Naive thymus-derived CD4-positive, alpha-beta T cell (primary cell): ENCODE measurements at regions not wholly inside any gene's neighbourhood (a gene's known extent, or its start where the extent isn't known, plus 50 kb on each side); places are given as distances from the start of the nearest gene placed in this dataset.
"Not testable (repeated sequence)": the region's sequence is repeated elsewhere in the genome, so short reads cannot be mapped to it uniquely, and the experiment has no call there.

Experiments
- ATAC-seq: fragments of 150-1000 bp; cut with Tn5 transposase; 2 replicates; pipeline ENCODE4 v1.10.0; 2021; ENCODE audit warnings: mild to moderate bottlenecking, moderate library complexity
- CTCF ChIA-PET: fragments of 350-600 bp; sonication (Branson Sonifier 250); formaldehyde crosslinking; loops from one replicate; lab custom pipeline; 2021; ENCODE audit warnings: antibody characterized with exemption; lab: Charles Lee
- POLR2A ChIA-PET: fragments of 350-600 bp; sonication (Branson Sonifier 250); formaldehyde crosslinking; loops from one replicate; lab custom pipeline; 2021; ENCODE audit warnings: antibody characterized with exemption, inconsistent platforms; lab: Charles Lee
- DNase-seq, 9 donors: peaks; one replicate each; pipeline versions ENCODE4 v3.0.0 to v3.0.0-alpha.2; 2020 to 2022; ENCODE audit warnings: mixed read lengths in 1 of 9
- H3K27ac ChIP-seq: one replicate; pipeline ENCODE4 v1.7.0; 2013; ENCODE audit warnings: mild to moderate bottlenecking, low read depth, low read length, moderate library complexity
- H3K27me3 ChIP-seq, 2 donors: one replicate each; pipeline ENCODE4 v1.7.0; 2013; ENCODE audit warnings: low read length in 2 of 2, mild to moderate bottlenecking in 2 of 2, moderate library complexity in 2 of 2; ENCODE audit not compliant: control insufficient read depth in 2 of 2, insufficient read depth in 2 of 2
- H3K36me3 ChIP-seq, 3 experiments: 1 replicate in 2 of 3; 2 replicates in 1 of 3; pipeline ENCODE4 v1.7.0; 2013; ENCODE audit warnings: low read length in 3 of 3, mild to moderate bottlenecking in 3 of 3, moderate library complexity in 1 of 3; ENCODE audit not compliant: insufficient read depth in 3 of 3, control insufficient read depth in 2 of 3
- H3K4me1 ChIP-seq, 2 donors: one replicate each; pipeline ENCODE4 v1.7.0; 2013; ENCODE audit warnings: low read length in 2 of 2, mild to moderate bottlenecking in 2 of 2, moderate library complexity in 1 of 2; ENCODE audit not compliant: control insufficient read depth in 2 of 2, insufficient read depth in 2 of 2
- H3K4me3 ChIP-seq: 2 replicates; pipeline ENCODE4 v1.7.0; 2013; ENCODE audit warnings: mild to moderate bottlenecking, low read length
- H3K9me3 ChIP-seq, 3 experiments: 1 replicate in 2 of 3; 2 replicates in 1 of 3; pipeline ENCODE4 v1.7.0; 2013; ENCODE audit warnings: low read length in 3 of 3; ENCODE audit not compliant: control insufficient read depth in 2 of 3
- H3K27ac Mint-ChIP-seq, 9 donors: one replicate each; pipeline ENCODE4 v1.8.0; 2020 to 2022; ENCODE audit warnings: mixed read lengths in 9 of 9, mild to moderate bottlenecking in 8 of 9, moderate library complexity in 5 of 9, inconsistent platforms in 2 of 9
- H3K27me3 Mint-ChIP-seq, 5 donors: one replicate each; pipeline ENCODE4 v1.8.0; 2021 to 2022; ENCODE audit warnings: mixed read lengths in 5 of 5, mild to moderate bottlenecking in 1 of 5
- H3K36me3 Mint-ChIP-seq, 5 donors: one replicate each; pipeline ENCODE4 v1.8.0; 2020 to 2022; ENCODE audit warnings: mixed read lengths in 5 of 5, mild to moderate bottlenecking in 3 of 5, inconsistent platforms in 1 of 5
- H3K4me1 Mint-ChIP-seq, 7 donors: one replicate each; pipeline ENCODE4 v1.8.0; 2020 to 2022; ENCODE audit warnings: mixed read lengths in 7 of 7, mild to moderate bottlenecking in 3 of 7, inconsistent platforms in 1 of 7
- H3K4me3 Mint-ChIP-seq, 10 donors: one replicate each; pipeline ENCODE4 v1.8.0; 2020 to 2022; ENCODE audit warnings: mild to moderate bottlenecking in 10 of 10, mixed read lengths in 10 of 10, moderate library complexity in 6 of 10, inconsistent platforms in 2 of 10
- H3K9me3 Mint-ChIP-seq, 11 donors: one replicate each; pipeline ENCODE4 v1.8.0; 2020 to 2022; ENCODE audit warnings: mixed read lengths in 11 of 11, mild to moderate bottlenecking in 4 of 11, inconsistent platforms in 1 of 11, moderate library complexity in 1 of 11
- intact Hi-C, 2 donors: fragments of 100-400 bp; cut with micrococcal nuclease; formaldehyde crosslinking; loops; one replicate each; pipeline ENCODE4 v1.15.1; 2023

DNA sequence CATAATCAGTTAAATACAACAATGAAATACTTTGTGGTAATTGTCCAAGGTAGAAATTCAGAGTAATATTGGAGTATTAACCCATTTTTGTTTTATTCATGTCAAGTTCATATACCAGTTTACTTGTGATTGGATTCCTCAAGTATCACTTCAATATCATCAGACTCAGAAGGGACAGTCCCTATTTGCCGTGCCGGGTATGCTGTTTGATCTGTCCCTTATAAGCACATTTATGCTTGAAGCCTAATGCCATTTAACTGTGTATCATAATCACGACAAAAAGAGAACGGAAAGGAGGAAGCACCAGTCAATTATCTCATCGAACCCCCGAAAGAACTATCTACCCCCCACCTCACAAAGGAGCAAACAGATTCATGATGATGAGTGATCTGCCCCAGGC, 171.0 kb upstream of the TBL1X start:
- Mint-ChIP-seq H3K27me3 (peaks cover 0 to 8% (median 0%) of the 10 kb centered on the region in 5 donors), H3K4me1 (peaks cover 0 to 22% (median 4%) of the 10 kb centered on the region in 7 donors), H3K4me3 (peak overlapping the region in 1 of 10 donors; percentile 7), H3K9me3 (peaks cover 0 to 3% (median 0%) of the 10 kb centered on the region in 11 donors), H3K27ac (no peak overlapping the region), H3K36me3 (no peaks in the 10 kb centered on the region)
- no peaks in the 10 kb centered on the region for H3K4me1 ChIP-seq
- H3K27me3 ChIP-seq: no peaks in the 10 kb centered on the region
- POLR2A ChIA-PET: no interaction called here
- ATAC-seq (no peak), DNase-seq (no peak)
- intact Hi-C loops: no loop called here
- no peak overlapping the region for H3K27ac ChIP-seq
- H3K4me3 ChIP-seq: no peak overlapping the region
- no peaks in the 10 kb centered on the region for H3K9me3 ChIP-seq
- no peaks in the 10 kb centered on the region for H3K36me3 ChIP-seq
- CTCF ChIA-PET: no interaction called here

- Histone ChIP-seq H3K4me3 (no peak overlapping the region), H3K27ac (no peak overlapping the region), H3K9me3 (no peaks in the 10 kb centered on the region), H3K27me3 (no peaks in the 10 kb centered on the region), H3K36me3 (no peaks in the 10 kb centered on the region), H3K4me1 (no peaks in the 10 kb centered on the region)
- Mint-ChIP-seq H3K4me1 (peaks cover 0 to 22% (median 4%) of the 10 kb centered on the region in 7 donors), H3K27ac (no peak overlapping the region), H3K9me3 (peaks cover 0 to 3% (median 0%) of the 10 kb centered on the region in 11 donors), H3K36me3 (no peaks in the 10 kb centered on the region), H3K27me3 (peaks cover 0 to 8% (median 0%) of the 10 kb centered on the region in 5 donors), H3K4me3 (no peak overlapping the region)
- POLR2A ChIA-PET: no interaction called here
- DNase-seq (no peak), ATAC-seq (no peak)
- intact Hi-C loops: no loop called here
- CTCF ChIA-PET: no interaction called here
These were observed 169.3 kb upstream of the TBL1X start for GRCh38 chrX:9295551-9295950.

DNA sequence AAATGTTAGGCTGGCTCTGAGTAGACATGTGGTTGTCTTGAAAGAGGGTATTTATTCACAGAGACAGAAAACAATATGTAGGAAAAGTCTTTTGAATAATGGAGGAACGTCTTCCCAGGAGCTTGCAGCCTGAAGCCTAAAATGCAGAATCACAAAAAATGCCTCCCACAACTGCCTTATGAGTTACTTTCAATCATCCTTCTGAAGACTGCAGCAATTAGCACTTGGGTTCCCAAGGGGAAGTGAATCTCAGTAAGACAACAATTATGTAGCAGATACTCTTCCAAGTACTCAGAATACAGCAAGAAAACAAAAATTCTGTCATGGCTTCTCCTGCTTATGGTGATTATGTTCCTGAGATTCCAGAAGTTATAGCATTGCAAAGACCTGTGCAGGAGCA, 166.6 kb upstream of the TBL1X start:
- CTCF ChIA-PET: no interaction called here
- POLR2A ChIA-PET: no interaction called here
- no peak overlapping the region for H3K27ac ChIP-seq
- H3K27ac Mint-ChIP-seq: no peak overlapping the region
- H3K36me3 ChIP-seq: no peaks in the 10 kb centered on the region
- H3K27me3 ChIP-seq: no peaks in the 10 kb centered on the region
- ATAC-seq: no peak
- no peak overlapping the region for H3K4me3 Mint-ChIP-seq
- H3K27me3 Mint-ChIP-seq: peaks cover 0 to 11% (median 0%) of the 10 kb centered on the region in 5 donors
- peaks cover 0 to 3% (median 0%) of the 10 kb centered on the region in 5 donors for H3K36me3 Mint-ChIP-seq
- peaks cover 0 to 9% (median 0%) of the 10 kb centered on the region in 7 donors for H3K4me1 Mint-ChIP-seq
- DNase-seq: no peak
- intact Hi-C loops: no loop called here
- H3K4me1 ChIP-seq: no peaks in the 10 kb centered on the region
- H3K4me3 ChIP-seq: no peak overlapping the region
- no peaks in the 10 kb centered on the region for H3K9me3 ChIP-seq
- H3K9me3 Mint-ChIP-seq: peaks cover 0 to 3% (median 0%) of the 10 kb centered on the region in 11 donors

DNA sequence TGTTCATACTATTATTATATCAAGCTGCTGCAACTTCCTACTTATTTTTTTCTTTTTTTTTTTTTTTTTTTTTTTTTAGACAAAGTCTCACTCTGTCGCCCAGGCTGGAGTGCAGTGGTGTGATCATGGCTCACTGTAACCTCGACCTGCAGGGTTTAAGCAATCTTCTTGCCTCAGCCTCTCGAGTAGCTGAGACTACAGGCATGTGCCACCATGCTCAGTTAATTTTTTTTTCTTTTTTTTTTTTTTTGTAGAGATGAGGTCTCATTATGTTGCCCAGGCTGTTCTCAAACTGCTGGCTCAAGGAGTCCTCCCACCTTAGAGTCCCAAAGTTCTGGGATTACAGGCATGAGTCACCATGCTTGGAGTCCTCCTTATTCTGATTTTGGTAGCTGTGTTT, 165.2 kb upstream of the TBL1X start:
- H3K27me3 Mint-ChIP-seq: peaks cover 0 to 10% (median 0%) of the 10 kb centered on the region in 5 donors
- intact Hi-C loops, CTCF ChIA-PET, H3K36me3 Mint-ChIP-seq, H3K9me3 Mint-ChIP-seq, H3K9me3 ChIP-seq, H3K4me1 Mint-ChIP-seq, ATAC-seq, DNase-seq, H3K36me3 ChIP-seq, H3K27ac ChIP-seq, H3K4me3 ChIP-seq, H3K27me3 ChIP-seq, H3K4me3 Mint-ChIP-seq, POLR2A ChIA-PET, H3K27ac Mint-ChIP-seq, H3K4me1 ChIP-seq: not testable (repeated sequence)

DNA sequence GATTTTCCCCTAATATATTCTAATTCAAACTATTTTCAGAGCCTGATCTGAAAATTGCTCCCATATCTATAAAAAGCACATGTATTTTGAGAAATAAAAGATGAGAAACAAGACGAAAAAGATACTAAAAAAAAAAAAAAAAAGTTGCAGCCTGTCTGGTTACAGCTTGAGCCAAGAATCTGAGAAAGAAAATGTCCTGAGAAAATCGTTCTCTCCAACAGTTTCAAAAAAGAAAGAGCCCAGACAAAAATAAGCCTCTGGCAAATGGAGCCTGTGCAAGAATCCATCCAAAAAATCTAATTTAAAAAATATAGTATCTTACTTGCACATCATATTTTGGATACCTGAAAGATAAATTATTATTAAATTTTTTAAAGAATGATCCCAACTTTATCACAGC, 163.0 kb upstream of the TBL1X start:
- POLR2A ChIA-PET: no interaction called here
- Mint-ChIP-seq H3K9me3 (peaks cover 0 to 4% (median 0%) of the 10 kb centered on the region in 11 donors), H3K27ac (no peak overlapping the region), H3K4me1 (peaks cover 0 to 5% (median 0%) of the 10 kb centered on the region in 7 donors), H3K4me3 (no peak overlapping the region), H3K36me3 (peaks cover 0 to 3% (median 0%) of the 10 kb centered on the region in 5 donors), H3K27me3 (peaks cover 0 to 8% (median 0%) of the 10 kb centered on the region in 5 donors)
- intact Hi-C loops: no loop called here
- Histone ChIP-seq H3K27ac (no peak overlapping the region), H3K36me3 (no peaks in the 10 kb centered on the region), H3K27me3 (no peaks in the 10 kb centered on the region), H3K4me3 (no peak overlapping the region), H3K9me3 (no peaks in the 10 kb centered on the region), H3K4me1 (no peaks in the 10 kb centered on the region)
- ATAC-seq (no peak), DNase-seq (no peak)
- CTCF ChIA-PET: no interaction called here

DNA sequence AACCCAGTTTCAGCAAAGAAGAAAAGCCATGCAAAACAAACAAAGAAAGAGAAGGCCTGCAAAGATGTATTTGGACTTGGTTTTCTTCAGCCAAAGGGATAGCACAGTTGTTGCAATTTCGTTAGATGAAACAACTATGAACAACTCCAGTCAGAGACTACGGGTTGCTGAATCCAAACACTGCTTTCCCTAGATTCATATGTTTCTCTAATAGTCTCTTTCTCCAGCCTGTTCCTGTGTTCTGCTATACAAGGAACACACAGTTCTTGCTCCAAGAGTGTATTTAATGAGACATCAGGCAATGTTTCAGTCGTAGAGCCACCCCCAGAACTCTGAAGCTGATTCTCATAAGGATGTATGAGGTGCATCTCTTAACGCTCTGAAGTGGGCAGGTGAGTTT, 162.5 kb upstream of the TBL1X start:
- no peak overlapping the region for H3K27ac Mint-ChIP-seq
- H3K27me3 Mint-ChIP-seq: peaks cover 0 to 9% (median 0%) of the 10 kb centered on the region in 5 donors
- Histone ChIP-seq H3K9me3 (no peaks in the 10 kb centered on the region), H3K4me1 (no peaks in the 10 kb centered on the region), H3K27ac (no peak overlapping the region), H3K36me3 (no peaks in the 10 kb centered on the region), H3K27me3 (no peaks in the 10 kb centered on the region), H3K4me3 (no peak overlapping the region)
- intact Hi-C loops: no loop called here
- POLR2A ChIA-PET: no interaction called here
- CTCF ChIA-PET: no interaction called here
- H3K9me3 Mint-ChIP-seq: peaks cover 0 to 4% (median 0%) of the 10 kb centered on the region in 11 donors
- DNase-seq: no peak
- H3K36me3 Mint-ChIP-seq: peaks cover 0 to 3% (median 0%) of the 10 kb centered on the region in 5 donors
- ATAC-seq: no peak
- H3K4me1 Mint-ChIP-seq: peaks cover 0 to 5% (median 0%) of the 10 kb centered on the region in 7 donors
- H3K4me3 Mint-ChIP-seq: no peak overlapping the region

GRCh38 chrX:9308426-9308825, 156.4 kb upstream of the TBL1X start:
- H3K4me1 ChIP-seq: peaks cover 0 to 2% of the 10 kb centered on the region in 2 donors
- DNase-seq (no peak), ATAC-seq (no peak)
- Mint-ChIP-seq H3K27me3 (peaks cover 0 to 4% (median 0%) of the 10 kb centered on the region in 5 donors), H3K9me3 (peaks cover 0 to 3% (median 0%) of the 10 kb centered on the region in 11 donors), H3K4me3 (no peak overlapping the region), H3K4me1 (peaks cover 0 to 6% (median 4%) of the 10 kb centered on the region in 7 donors), H3K27ac (no peak overlapping the region), H3K36me3 (no peaks in the 10 kb centered on the region)
- H3K9me3 ChIP-seq: no peaks in the 10 kb centered on the region
- H3K4me3 ChIP-seq: no peak overlapping the region
- H3K27ac ChIP-seq: no peak overlapping the region
- no peaks in the 10 kb centered on the region for H3K36me3 ChIP-seq
- ChIA-PET CTCF (no interaction called here), POLR2A (no interaction called here)
- intact Hi-C loops: no loop called here
- no peaks in the 10 kb centered on the region for H3K27me3 ChIP-seq
